ENCODE measurements at regions not wholly inside any gene's neighbourhood (a gene's known extent, or its start where the extent isn't known, plus 50 kb on each side); places are given as distances from the start of the nearest gene placed in this dataset.

GRCh38 chr14:31934767-31935266 lies 142.3 kb upstream of the ARHGAP5 start:
- TF ChIP-seq LEF1 (IDR thresholded peaks at IDR 0.05; ENCODE audit: borderline replicate concordance) (no peak), TARDBP (IDR thresholded peaks at IDR 0.05) (no peak), NFRKB (IDR thresholded peaks at IDR 0.05) (no peak), FOXK2 (IDR thresholded peaks at IDR 0.05) (no peak), HDGF (IDR thresholded peaks at IDR 0.05; ENCODE audit: borderline replicate concordance) (no peak), FOXM1 (IDR thresholded peaks at IDR 0.05; ENCODE audit: borderline replicate concordance) (no peak), BHLHE40 (IDR thresholded peaks at IDR 0.05; ENCODE audit: borderline replicate concordance) (no peak), SP1 (IDR thresholded peaks at IDR 0.05) (no peak), ZNF384 (IDR thresholded peaks at IDR 0.05) (no peak), CTBP1 (IDR thresholded peaks at IDR 0.05; ENCODE audit: borderline replicate concordance) (no peak), FOXA1 (IDR thresholded peaks at IDR 0.05) (no peak), ARNT (IDR thresholded peaks at IDR 0.05) (no peak), ELF4 (IDR thresholded peaks at IDR 0.05) (no peak), SUZ12 (IDR thresholded peaks at IDR 0.05) (no peak), L3MBTL2 (conservative IDR thresholded peaks at IDR 0.05) (no peak)
- TF ChIP-seq, protein P1, sequence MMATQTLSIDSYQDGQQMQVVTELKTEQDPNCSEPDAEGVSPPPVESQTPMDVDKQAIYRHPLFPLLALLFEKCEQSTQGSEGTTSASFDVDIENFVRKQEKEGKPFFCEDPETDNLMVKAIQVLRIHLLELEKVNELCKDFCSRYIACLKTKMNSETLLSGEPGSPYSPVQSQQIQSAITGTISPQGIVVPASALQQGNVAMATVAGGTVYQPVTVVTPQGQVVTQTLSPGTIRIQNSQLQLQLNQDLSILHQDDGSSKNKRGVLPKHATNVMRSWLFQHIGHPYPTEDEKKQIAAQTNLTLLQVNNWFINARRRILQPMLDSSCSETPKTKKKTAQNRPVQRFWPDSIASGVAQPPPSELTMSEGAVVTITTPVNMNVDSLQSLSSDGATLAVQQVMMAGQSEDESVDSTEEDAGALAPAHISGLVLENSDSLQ (IDR thresholded peaks at IDR 0.05): no peak
- CTCF ChIA-PET: interaction anchor here (0.6 to 2.0 kb wide), 12 partner anchors 8 to 325 kb away, joined by 3 to 21 read pairs (median 4); no protein-coding TSS in a partner anchor
- DNase-seq (ENCODE audit: extremely low spot score): peak; percentile 46
- POLR2A ChIA-PET: interaction anchor here (1.3 kb wide), 1 partner anchor 142 kb away, joined by 7 read pairs; the partner anchor contains the start of gene ARHGAP5

DNA sequence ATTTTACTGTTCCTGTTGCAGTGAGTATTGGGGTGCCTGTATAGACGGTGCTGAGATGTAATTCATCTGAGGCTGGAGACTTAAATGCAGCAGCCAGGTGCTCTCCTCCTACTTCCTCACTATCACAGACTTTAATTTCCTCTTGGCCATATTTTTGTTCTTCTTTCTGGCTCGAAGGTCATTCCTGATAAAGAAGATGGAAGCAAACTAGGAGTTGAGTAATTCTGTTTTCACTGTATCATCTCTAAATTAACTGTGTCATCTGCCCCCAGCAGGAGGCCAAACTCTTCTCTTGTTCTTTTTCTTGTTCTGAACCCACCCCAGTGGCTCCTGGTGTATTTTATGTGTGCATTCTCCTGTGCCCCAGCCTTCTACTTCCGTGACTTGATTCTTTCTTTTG lies 141.7 kb upstream of the ARHGAP5 start:
- TF ChIP-seq FOXA1 (IDR thresholded peaks at IDR 0.05): no peak
- TF ChIP-seq NFRKB (IDR thresholded peaks at IDR 0.05): no peak
- no peak for TF ChIP-seq BHLHE40 (IDR thresholded peaks at IDR 0.05; ENCODE audit: borderline replicate concordance)
- no peak for TF ChIP-seq LEF1 (IDR thresholded peaks at IDR 0.05; ENCODE audit: borderline replicate concordance)
- no peak for TF ChIP-seq L3MBTL2 (conservative IDR thresholded peaks at IDR 0.05)
- TF ChIP-seq SP1 (IDR thresholded peaks at IDR 0.05): no peak
- no peak for TF ChIP-seq HDGF (IDR thresholded peaks at IDR 0.05; ENCODE audit: borderline replicate concordance)
- no peak for TF ChIP-seq TARDBP (IDR thresholded peaks at IDR 0.05)
- TF ChIP-seq FOXK2 (IDR thresholded peaks at IDR 0.05): no peak
- no peak for TF ChIP-seq ZNF384 (IDR thresholded peaks at IDR 0.05)
- ChIA-PET POLR2A (no interaction called here), CTCF (interaction anchor here (0.7 to 2.0 kb wide), 6 partner anchors 8 to 323 kb away, joined by 3 to 21 read pairs (median 5); no protein-coding TSS in a partner anchor)
- no peak for DNase-seq (ENCODE audit: extremely low spot score)

GRCh38 chr14:31936115-31936514 lies 141.0 kb upstream of the ARHGAP5 start:
- ChIA-PET CTCF (interaction anchor here (0.7 to 2.0 kb wide), 3 partner anchors 9 to 319 kb away, joined by 5 to 15 read pairs (median 5); no protein-coding TSS in a partner anchor), POLR2A (no interaction called here)
- no peak for DNase-seq (ENCODE audit: extremely low spot score)
- no peak for TF ChIP-seq ZNF384 (IDR thresholded peaks at IDR 0.05)
- no peak for TF ChIP-seq FOXM1 (IDR thresholded peaks at IDR 0.05; ENCODE audit: borderline replicate concordance)
- TF ChIP-seq TARDBP (IDR thresholded peaks at IDR 0.05): no peak
- TF ChIP-seq, protein P1 (IDR thresholded peaks at IDR 0.05): no peak

DNA sequence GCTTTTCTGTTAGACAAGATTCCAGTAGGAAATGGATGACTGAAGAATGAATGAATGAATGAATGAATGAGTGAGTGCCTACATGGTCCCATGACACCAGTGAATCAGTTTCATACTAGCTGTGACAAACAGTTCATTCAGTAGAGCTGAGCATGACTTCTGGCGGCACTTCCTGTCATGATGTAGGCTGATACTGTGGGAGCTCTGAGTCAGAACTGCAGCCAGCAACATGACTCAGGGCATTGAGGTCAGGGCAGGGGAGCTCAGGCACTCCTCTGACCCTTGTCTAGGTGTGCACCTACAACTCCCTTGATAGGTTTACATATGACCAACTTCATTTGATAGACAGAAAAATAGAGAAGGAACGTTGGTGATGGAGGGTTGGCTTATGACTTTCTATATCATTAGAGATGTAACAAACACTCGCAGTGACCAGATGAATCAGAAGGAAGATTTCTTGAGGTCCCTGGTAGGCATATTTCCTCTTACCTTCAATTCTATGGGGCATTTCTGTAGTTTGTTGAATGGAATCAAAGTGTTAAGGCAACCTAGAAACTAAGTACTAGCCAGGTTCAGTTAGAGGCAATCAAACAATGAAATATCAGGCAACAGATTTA lies 139.3 kb upstream of the ARHGAP5 start:
- TF ChIP-seq, protein P1 (IDR thresholded peaks at IDR 0.05): no peak
- TF ChIP-seq FOXM1 (IDR thresholded peaks at IDR 0.05; ENCODE audit: borderline replicate concordance): no peak
- no peak for TF ChIP-seq HDGF (IDR thresholded peaks at IDR 0.05; ENCODE audit: borderline replicate concordance)
- no peak for TF ChIP-seq LEF1 (IDR thresholded peaks at IDR 0.05; ENCODE audit: borderline replicate concordance)
- no peak for TF ChIP-seq FOXA1 (IDR thresholded peaks at IDR 0.05)
- no peak for TF ChIP-seq ARNT (IDR thresholded peaks at IDR 0.05)
- TF ChIP-seq TARDBP (IDR thresholded peaks at IDR 0.05): no peak
- TF ChIP-seq SUZ12 (IDR thresholded peaks at IDR 0.05): no peak
- no peak for TF ChIP-seq L3MBTL2 (conservative IDR thresholded peaks at IDR 0.05)
- TF ChIP-seq SP1 (IDR thresholded peaks at IDR 0.05): no peak
- ChIA-PET POLR2A (interaction anchor here (1.1 kb wide), 1 partner anchor 13 kb away, joined by 3 read pairs; no protein-coding TSS in a partner anchor), CTCF (no interaction called here)
- no peak for DNase-seq (ENCODE audit: extremely low spot score)

DNA sequence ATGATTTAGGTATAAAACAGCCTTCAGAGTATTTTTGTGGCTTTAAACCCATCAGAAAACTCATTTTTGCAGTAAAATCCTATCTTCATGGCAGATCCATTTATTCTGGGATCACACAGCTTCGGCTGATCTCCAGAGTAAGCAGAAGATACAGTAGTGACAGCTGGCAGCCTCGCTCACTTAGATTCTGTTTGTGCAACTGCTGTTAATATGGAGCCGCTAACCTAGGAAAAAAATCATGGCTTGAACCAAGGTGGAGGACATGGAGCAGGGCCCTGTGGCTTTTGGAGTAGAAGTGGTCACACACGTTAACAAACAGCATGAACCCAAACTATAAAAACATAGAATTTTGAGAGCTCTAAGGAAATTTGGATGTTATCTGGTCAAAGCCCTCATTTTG lies 137.2 kb upstream of the ARHGAP5 start:
- DNase-seq (ENCODE audit: extremely low spot score): no peak
- POLR2A ChIA-PET: no interaction called here
- TF ChIP-seq, protein P1 (IDR thresholded peaks at IDR 0.05): no peak
- TF ChIP-seq FOXM1 (IDR thresholded peaks at IDR 0.05; ENCODE audit: borderline replicate concordance): no peak
- TF ChIP-seq CTBP1 (IDR thresholded peaks at IDR 0.05; ENCODE audit: borderline replicate concordance): no peak
- CTCF ChIA-PET: no interaction called here

DNA sequence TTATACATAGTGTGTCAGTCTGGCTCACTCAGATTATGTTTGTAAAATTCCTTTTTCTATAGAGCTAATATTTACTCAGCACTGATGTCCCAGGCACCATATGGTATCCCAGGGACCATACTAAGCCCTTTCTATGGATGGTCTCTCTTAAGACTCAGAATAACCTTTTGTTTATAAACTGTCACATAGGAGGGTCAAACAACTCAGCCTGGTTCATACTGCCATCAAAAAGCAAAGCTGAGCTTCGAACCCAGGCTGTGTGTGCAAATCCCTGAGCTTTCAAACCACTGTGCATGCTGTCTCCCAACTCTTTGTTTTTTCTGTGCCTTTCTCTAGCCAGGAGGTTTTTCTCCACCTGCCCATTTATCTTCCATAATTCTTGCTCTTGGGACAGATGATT lies 135.6 kb upstream of the ARHGAP5 start:
- CTCF ChIA-PET: interaction anchor here (1.1 kb wide), 2 partner anchors 9 to 569 kb away, joined by 3 read pairs; no protein-coding TSS in a partner anchor
- DNase-seq (ENCODE audit: extremely low spot score): no peak

More for the DNA sequence above, 135.6 kb upstream of the ARHGAP5 start:
- POLR2A ChIA-PET: no interaction called here
- no peak for TF ChIP-seq ARNT (IDR thresholded peaks at IDR 0.05)
- no peak for TF ChIP-seq SP1 (IDR thresholded peaks at IDR 0.05)

Data from HEK293T (cell line).